ENCODE measurements at regions not wholly inside any gene's neighbourhood (a gene's known extent, or its start where the extent isn't known, plus 50 kb on each side); places are given as distances from the start of the nearest gene placed in this dataset.

DNA sequence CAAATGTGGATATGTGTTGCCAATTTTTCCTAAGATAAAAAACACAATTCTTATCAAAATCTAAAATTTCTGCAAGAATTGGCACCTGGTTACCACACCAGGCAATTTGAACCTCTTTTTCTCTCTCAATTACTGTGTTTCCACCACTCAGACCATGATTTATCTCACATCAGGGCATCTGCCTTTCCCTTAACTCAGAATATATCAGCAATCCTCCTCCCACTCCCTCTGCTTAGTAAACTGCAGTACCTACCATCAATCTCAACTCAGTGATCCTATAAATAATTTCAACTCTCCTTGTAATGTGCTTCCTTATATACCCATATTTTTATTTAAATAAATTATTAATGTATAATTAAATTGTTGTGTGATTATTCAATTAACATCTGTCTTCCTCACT lies 212.3 kb upstream of the PCDH15 start:
- no peak for TF ChIP-seq TAF1 (IDR thresholded peaks at IDR 0.05; ENCODE audit: borderline replicate concordance, insufficient read depth, low read length)
- no peak for TF ChIP-seq SIN3A (IDR thresholded peaks at IDR 0.05; ENCODE audit: borderline replicate concordance, insufficient read depth, low read length)
- TF ChIP-seq, protein P1, sequence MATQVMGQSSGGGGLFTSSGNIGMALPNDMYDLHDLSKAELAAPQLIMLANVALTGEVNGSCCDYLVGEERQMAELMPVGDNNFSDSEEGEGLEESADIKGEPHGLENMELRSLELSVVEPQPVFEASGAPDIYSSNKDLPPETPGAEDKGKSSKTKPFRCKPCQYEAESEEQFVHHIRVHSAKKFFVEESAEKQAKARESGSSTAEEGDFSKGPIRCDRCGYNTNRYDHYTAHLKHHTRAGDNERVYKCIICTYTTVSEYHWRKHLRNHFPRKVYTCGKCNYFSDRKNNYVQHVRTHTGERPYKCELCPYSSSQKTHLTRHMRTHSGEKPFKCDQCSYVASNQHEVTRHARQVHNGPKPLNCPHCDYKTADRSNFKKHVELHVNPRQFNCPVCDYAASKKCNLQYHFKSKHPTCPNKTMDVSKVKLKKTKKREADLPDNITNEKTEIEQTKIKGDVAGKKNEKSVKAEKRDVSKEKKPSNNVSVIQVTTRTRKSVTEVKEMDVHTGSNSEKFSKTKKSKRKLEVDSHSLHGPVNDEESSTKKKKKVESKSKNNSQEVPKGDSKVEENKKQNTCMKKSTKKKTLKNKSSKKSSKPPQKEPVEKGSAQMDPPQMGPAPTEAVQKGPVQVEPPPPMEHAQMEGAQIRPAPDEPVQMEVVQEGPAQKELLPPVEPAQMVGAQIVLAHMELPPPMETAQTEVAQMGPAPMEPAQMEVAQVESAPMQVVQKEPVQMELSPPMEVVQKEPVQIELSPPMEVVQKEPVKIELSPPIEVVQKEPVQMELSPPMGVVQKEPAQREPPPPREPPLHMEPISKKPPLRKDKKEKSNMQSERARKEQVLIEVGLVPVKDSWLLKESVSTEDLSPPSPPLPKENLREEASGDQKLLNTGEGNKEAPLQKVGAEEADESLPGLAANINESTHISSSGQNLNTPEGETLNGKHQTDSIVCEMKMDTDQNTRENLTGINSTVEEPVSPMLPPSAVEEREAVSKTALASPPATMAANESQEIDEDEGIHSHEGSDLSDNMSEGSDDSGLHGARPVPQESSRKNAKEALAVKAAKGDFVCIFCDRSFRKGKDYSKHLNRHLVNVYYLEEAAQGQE (IDR thresholded peaks at IDR 0.05; ENCODE audit: insufficient read depth in 1 of 2, low read depth in 2 of 2, low read length in 2 of 2) = no peak
